GM19238 (cell line): ENCODE measurements at regions not wholly inside any gene's neighbourhood (a gene's known extent, or its start where the extent isn't known, plus 50 kb on each side); places are given as distances from the start of the nearest gene placed in this dataset.
A peak's percentile ranks its signal among the peaks of the same experiment; 100 is the strongest.

Source experiments
- DNase-seq: peaks from one replicate; pipeline ENCODE4 v3.0.0; 2011; ENCODE audit warnings: low spot score; ENCODE audit not compliant: insufficient read length

- DNase-seq = no peak
Observed at GRCh38 chr18:51908598-51908944, 431.4 kb upstream of the DCC start.

GRCh38 chr18:51911584-51911983 is 428.4 kb upstream of the DCC start:
- DNase-seq = no peak

DNA sequence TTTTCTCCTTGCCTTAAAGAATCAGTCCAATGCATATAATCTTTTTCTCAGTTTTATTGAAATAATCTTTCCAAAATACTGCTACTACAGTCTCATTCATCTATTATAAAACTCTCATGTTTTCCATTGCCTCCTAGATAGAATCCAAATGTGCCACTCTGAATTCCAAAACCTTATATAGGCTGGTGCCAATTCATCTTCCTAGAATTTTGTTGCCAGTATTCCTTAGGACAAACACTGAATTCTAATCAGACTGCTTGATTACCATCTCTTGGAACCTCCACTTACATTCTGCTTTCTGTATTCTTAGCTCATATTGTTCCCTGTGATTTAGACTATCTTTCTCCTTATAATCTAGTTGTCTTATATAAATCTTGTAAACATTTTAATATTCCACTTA is 427.6 kb upstream of the DCC start:
- no peak for DNase-seq

- no peak for DNase-seq
Observed at GRCh38 chr18:51915176-51915575, 424.8 kb upstream of the DCC start.

DNA sequence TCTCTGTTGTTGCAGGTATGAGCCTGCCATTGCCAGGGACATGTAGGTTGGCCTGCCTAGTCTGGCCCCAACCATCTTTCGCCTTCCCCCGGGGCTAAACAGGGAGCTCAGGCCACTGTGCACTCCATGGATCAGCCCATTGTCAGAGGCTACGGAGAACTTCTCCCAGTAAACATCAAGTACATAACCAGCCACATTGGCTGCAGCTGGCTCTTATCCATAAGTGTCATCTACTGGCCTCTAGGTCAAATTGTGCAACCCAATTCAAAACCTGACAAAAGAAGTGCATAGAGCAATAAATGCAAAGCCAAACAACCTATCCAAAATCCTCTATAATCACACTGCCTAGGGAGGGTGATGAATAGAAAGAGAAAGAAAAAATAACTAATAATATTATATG is 418.1 kb upstream of the DCC start:
- no peak for DNase-seq

GRCh38 chr18:51933903-51934302 is 406.1 kb upstream of the DCC start:
- no peak for DNase-seq

DNA sequence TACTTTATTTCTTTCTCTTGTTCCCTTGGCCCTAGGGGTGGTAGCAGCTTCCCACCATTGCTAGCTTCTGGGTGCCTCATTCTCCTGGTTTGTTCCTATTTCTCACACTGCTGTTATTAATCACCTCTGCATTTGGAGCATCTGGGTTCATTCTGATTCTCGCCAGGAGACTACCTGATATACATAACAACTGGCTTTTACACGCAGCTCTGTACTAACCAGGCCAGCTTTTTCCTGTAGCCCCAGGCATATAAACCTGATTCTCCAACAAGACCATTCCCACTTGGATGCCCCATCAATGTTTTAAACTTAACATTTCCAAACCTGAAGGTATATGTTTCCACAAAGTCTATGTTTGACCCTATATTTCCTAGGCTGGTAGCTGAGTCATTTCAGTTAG is 403.9 kb upstream of the DCC start:
- no peak for DNase-seq

GRCh38 chr18:51941999-51942398 is 398.0 kb upstream of the DCC start:
- DNase-seq = no peak

- no peak for DNase-seq
Observed at GRCh38 chr18:51943281-51943680, 396.7 kb upstream of the DCC start.

- DNase-seq = no peak
Observed at GRCh38 chr18:51946946-51947345, 393.1 kb upstream of the DCC start.

- no peak for DNase-seq
Observed at GRCh38 chr18:51952844-51953243, 387.2 kb upstream of the DCC start.

DNA sequence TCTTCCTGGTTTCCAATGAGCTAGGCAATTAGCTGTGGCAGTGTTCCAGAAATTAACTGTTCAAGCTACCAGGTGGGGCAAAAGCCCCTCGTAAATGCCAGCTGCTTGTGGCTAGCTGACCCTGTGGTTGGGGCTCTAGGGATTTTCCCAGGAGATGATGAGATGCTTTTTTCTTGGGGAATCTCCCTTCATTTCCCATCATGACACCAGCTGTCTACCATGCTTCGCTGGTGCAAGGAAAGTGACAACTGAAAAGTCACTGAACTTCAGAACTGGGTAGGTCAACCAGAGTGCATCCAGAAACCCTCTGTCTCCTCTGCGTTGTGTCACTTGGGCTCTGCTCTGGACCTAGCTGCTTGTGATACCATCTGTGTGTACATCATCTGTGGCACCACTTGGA is 386.5 kb upstream of the DCC start:
- DNase-seq = peak; percentile 8

DNA sequence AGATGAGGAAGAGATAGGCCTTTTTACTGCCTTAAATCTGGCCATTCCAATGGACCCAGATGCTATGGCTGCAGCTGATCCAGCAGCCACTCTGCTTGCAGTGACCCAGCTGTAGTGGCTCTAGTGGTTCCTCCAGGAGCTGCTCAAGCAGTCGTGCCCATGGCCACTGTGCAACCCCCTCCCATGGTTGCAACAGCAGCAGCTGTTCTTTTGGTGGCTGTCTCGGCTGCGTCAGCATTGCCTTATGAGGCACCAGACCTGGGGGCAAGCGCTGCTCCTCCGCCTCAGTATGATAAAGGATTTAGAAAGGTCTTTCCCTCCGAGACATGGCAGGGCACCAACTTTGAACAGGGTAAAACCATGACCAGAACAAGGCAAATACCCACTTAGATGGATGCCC is 384.9 kb upstream of the DCC start:
- no peak for DNase-seq

GRCh38 chr18:51957001-51957400 is 383.0 kb upstream of the DCC start:
- DNase-seq = no peak

GRCh38 chr18:51980101-51980500 is 359.9 kb upstream of the DCC start:
- DNase-seq = no peak

- DNase-seq = no peak
Observed at GRCh38 chr18:51988277-51988676, 351.7 kb upstream of the DCC start.

DNA sequence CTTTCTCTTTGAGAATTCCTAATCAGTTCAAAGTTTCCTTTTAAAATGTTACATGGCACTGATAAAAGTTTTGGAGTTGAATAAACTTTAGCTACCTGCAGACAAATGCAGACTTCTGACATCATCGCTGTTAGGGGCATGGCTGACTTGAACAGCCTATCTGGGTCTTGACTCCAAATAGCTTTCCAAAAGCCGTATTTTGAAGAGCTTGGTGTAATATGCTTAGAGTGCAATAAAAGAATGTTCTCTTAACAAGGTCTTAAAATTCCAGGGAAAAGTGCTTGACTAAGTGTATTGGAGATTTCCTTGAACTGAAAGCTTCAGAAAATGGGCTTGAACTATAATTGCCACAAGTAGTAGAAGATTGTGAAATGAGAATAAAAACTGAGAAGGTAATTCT is 342.9 kb upstream of the DCC start:
- no peak for DNase-seq

GRCh38 chr18:51998066-51998465 is 341.9 kb upstream of the DCC start:
- no peak for DNase-seq

DNA sequence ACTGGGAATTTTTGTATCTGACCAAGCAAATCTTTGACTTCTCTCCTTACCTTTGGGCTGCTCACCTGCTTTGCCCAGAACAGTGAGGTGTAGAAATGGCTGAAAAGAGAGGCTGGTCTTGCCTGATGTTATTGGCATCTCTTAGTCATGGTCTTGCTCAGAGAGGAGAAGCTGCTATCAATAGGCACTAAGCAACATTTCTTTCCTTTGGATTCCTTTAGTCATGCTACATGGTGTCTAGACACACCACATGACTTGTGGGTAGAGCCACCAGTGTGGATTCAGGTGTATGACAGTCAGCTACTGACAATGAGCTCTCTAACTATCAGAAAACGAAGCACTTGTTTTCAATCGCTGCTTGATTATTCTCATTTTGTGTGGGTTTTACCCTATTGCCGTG is 341.3 kb upstream of the DCC start:
- no peak for DNase-seq

- DNase-seq = no peak
Observed at GRCh38 chr18:51999351-51999750, 340.6 kb upstream of the DCC start.

DNA sequence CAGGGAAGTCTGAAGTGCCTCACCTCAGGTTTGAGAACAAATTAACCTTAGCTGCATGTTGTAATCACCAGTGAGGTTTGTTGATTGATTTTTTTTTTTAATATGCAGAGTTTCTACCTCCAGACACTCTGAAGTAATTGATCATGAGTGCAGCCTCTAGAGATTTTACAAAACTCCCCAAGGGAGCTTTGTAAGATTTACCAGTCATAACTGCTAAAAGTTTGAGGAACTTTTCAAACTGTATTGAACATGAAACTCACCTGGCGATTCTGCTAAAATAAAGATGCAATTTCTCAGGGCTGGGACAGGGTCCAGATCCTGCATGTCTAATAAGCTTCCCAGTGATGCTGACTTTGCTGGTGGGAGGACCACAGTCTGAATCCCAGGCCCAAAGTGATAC is 339.6 kb upstream of the DCC start:
- no peak for DNase-seq

GRCh38 chr18:52001106-52001505 is 338.9 kb upstream of the DCC start:
- no peak for DNase-seq

DNA sequence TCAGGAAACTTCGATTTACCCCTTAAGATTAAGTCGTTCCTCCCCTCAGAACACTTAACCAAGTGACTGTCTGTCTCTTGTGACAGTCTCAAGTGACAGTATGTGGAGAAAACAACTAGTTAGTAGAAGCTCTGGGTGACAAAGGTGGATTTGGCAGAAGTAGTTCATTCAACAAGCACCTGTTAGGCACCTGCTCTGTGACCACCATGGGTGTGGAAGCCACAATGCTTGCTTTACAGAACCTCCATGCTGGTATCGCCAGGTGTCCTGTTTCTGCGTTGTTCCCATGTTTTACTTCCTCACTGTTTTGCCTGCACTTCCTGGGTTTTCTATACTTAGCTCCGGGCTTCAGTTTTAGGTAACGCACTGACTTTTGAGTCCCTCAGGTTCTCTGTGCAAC is 337.4 kb upstream of the DCC start:
- DNase-seq = no peak

DNA sequence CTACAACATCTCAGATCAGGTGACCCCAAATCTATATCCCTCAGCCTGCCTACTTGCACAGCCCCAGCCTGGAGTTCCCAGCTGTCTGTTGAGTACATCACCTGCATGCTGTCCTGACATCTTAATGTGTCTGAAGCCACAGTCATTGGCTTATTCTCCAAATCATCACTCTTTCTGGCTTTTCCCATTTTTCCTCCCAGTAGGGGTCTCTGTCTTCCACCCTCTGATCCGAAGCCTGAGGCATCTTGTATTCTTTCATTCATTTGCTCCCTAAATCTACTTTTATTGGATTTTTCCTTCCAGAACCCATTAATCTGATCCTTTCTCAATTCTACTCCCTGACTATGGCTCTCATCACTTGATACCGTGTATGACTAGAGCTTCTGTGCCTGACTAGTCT is 332.9 kb upstream of the DCC start:
- DNase-seq = no peak

GRCh38 chr18:52008330-52008729 is 331.7 kb upstream of the DCC start:
- no peak for DNase-seq
